Gastroesophageal sphincter (tissue), 4 donors: ENCODE measurements at regions not wholly inside any gene's neighbourhood (a gene's known extent, or its start where the extent isn't known, plus 50 kb on each side); places are given as distances from the start of the nearest gene placed in this dataset.

Source experiments
- ATAC-seq: fragments of 150-250 bp; one replicate; pipeline ENCODE4 v1.9.1; 2016; ENCODE audit warnings: mild to moderate bottlenecking, moderate library complexity
- H3K27ac ChIP-seq, 4 donors: fragments of 200-600 bp; sonication (generic) in 3 of 4; 1 replicate in 3 of 4; 2 replicates in 1 of 4; pipeline ENCODE4 v1.5.1; 2016 to 2019
- H3K27me3 ChIP-seq: fragments of 200-600 bp; sonication (generic); one replicate; pipeline ENCODE4 v1.5.1; 2019
- H3K36me3 ChIP-seq, 2 donors: fragments of 200-600 bp; sonication (generic); one replicate each; pipeline ENCODE4 v1.5.1; 2019; ENCODE audit warnings: control low read depth in 1 of 2
- H3K4me1 ChIP-seq, 3 donors: fragments of 200-600 bp; sonication (generic); 1 replicate in 2 of 3; 2 replicates in 1 of 3; pipeline ENCODE4 v1.5.1; 2016 to 2019; ENCODE audit warnings: control low read depth in 2 of 3
- H3K4me3 ChIP-seq, 2 donors: fragments of 200-600 bp; sonication (generic); one replicate each; pipeline ENCODE4 v1.5.1; 2019; ENCODE audit warnings: mild to moderate bottlenecking in 1 of 2, moderate library complexity in 1 of 2
- H3K9me3 ChIP-seq, 3 donors: fragments of 200-600 bp; sonication (generic); one replicate each; pipeline ENCODE4 v1.5.1; 2017 to 2019; ENCODE audit warnings: control low read depth in 2 of 3
- CTCF ChIP-seq, 4 experiments: fragments of 200-600 bp in 2 of 4; fragments of 450-650 bp in 2 of 4; sonication (generic) in 1 of 4; IDR thresholded peaks; one replicate each; pipeline ENCODE4 v1.5.1; 2017 to 2019; ENCODE audit warnings: antibody characterized with exemption in 4 of 4, mild to moderate bottlenecking in 2 of 4, moderate library complexity in 2 of 4
- EP300 ChIP-seq: sonication (generic); formaldehyde crosslinking; IDR thresholded peaks from one replicate; pipeline ENCODE4 v1.6.1; 2017; ENCODE audit warnings: antibody characterized with exemption, mild to moderate bottlenecking
- POLR2A ChIP-seq, 2 donors: fragments of 450-650 bp; IDR thresholded peaks; one replicate each; pipeline ENCODE4 v1.6.1; 2017; ENCODE audit warnings: antibody characterized with exemption in 2 of 2, mild to moderate bottlenecking in 2 of 2, moderate library complexity in 1 of 2
- POLR2AphosphoS5 ChIP-seq: sonication (generic); formaldehyde crosslinking; IDR thresholded peaks from one replicate; pipeline ENCODE4 v1.6.1; 2017; ENCODE audit warnings: antibody characterized with exemption
- WGBS, 2 donors: methylation state at CpG; one replicate each; pipeline ENCODE4 v1.1.5; 2018; ENCODE audit warnings: low coverage in 1 of 2; 5-methylcytosine and 5-hydroxymethylcytosine counted together

DNA sequence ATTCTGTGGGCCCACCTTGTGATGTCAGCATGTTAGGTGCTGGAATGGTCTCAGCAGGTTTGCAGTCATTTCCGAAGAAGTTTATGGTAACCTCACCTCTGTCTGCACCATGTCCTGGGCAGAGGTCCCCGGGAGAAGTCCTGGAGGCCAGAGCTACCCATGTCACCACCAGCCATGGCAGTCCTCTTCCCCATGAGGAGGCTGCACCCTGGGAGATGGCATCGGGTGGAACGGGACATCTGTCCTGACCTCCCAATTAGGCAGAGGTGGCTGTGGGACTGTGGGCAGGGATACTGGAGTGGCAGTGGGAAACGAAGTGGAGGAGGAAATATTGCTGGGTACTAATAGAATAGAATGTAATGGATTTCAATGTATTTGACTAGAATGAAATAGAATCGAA lies 511.8 kb upstream of the WSB1 start:
- H3K36me3 ChIP-seq = no peaks in the 10 kb centered on the region
- no peaks in the 10 kb centered on the region for H3K4me1 ChIP-seq
- H3K4me3 ChIP-seq = no peak overlapping the region
- WGBS, 2 donors = 47 to 70% methylated on average over 2 of the region's 6 CpGs
- peaks cover 8% of the 10 kb centered on the region for H3K27me3 ChIP-seq
- TF ChIP-seq POLR2A (IDR thresholded peaks at IDR 0.05) = no peak
- TF ChIP-seq CTCF (IDR thresholded peaks at IDR 0.05) = no peak
- no peak overlapping the region for H3K27ac ChIP-seq
- ATAC-seq = no peak
- peaks cover 0 to 55% (median 0%) of the 10 kb centered on the region in 3 donors for H3K9me3 ChIP-seq

GRCh38 chr17:26792486-26792885 lies 501.4 kb upstream of the WSB1 start:
- WGBS, 2 donors = 78 to 84% methylated on average over 12 of the region's 12 CpGs
- Histone ChIP-seq H3K4me1 (no peaks in the 10 kb centered on the region), H3K9me3 (peaks cover 0 to 94% (median 0%) of the 10 kb centered on the region in 3 donors), H3K27ac (no peak overlapping the region), H3K36me3 (no peaks in the 10 kb centered on the region), H3K4me3 (no peak overlapping the region), H3K27me3 (no peaks in the 10 kb centered on the region)
- TF ChIP-seq EP300 (no peak), POLR2AphosphoS5 (no peak), POLR2A (IDR thresholded peaks at IDR 0.05) (no peak), CTCF (IDR thresholded peaks at IDR 0.05) (no peak)
- no peak for ATAC-seq

GRCh38 chr17:26807024-26807423 lies 486.9 kb upstream of the WSB1 start:
- Histone ChIP-seq H3K36me3 (no peaks in the 10 kb centered on the region), H3K4me1 (no peaks in the 10 kb centered on the region), H3K9me3 (peaks cover 0 to 77% (median 0%) of the 10 kb centered on the region in 3 donors), H3K27ac (no peak overlapping the region), H3K27me3 (no peaks in the 10 kb centered on the region), H3K4me3 (no peak overlapping the region)
- 62 to 75% methylated on average over 10 of the region's 10 CpGs for WGBS, 2 donors
- TF ChIP-seq POLR2A (IDR thresholded peaks at IDR 0.05) (no peak), POLR2AphosphoS5 (no peak), CTCF (IDR thresholded peaks at IDR 0.05) (no peak), EP300 (no peak)
- no peak for ATAC-seq

DNA sequence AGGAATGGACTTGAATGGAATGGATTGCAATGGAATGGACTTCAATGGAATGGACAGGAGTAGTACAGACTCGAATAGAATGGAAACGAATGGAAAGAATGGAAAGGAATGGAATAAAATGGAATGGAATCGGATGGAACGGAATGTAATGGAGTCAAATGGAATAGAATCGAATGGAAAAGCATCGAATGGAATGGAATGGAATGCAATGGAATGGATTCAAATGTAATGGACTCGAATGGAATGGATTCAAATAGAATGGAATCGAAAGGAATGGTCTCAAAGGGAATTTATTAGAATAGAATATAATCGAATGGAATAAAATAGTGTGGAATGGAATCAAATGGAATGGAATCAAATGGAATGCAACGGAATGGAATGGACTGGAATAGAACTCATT lies 484.9 kb upstream of the WSB1 start:
- peaks cover 0 to 69% (median 0%) of the 10 kb centered on the region in 3 donors for H3K9me3 ChIP-seq
- H3K4me1 ChIP-seq = no peaks in the 10 kb centered on the region
- TF ChIP-seq POLR2A (IDR thresholded peaks at IDR 0.05) = no peak
- TF ChIP-seq CTCF (IDR thresholded peaks at IDR 0.05) = no peak
- no peak for TF ChIP-seq POLR2AphosphoS5
- no peak for TF ChIP-seq EP300
- 64 to 70% methylated on average over 10 of the region's 10 CpGs for WGBS, 2 donors
- no peaks in the 10 kb centered on the region for H3K36me3 ChIP-seq
- no peak overlapping the region for H3K27ac ChIP-seq
- no peaks in the 10 kb centered on the region for H3K27me3 ChIP-seq
- no peak for ATAC-seq
- H3K4me3 ChIP-seq = no peak overlapping the region

GRCh38 chr17:26818736-26819135 lies 475.2 kb upstream of the WSB1 start:
- H3K9me3 ChIP-seq = peaks cover 0 to 78% (median 0%) of the 10 kb centered on the region in 3 donors
- no peaks in the 10 kb centered on the region for H3K4me1 ChIP-seq
- H3K36me3 ChIP-seq = no peaks in the 10 kb centered on the region
- H3K27me3 ChIP-seq = no peaks in the 10 kb centered on the region
- 70 to 75% methylated on average over 9 of the region's 9 CpGs for WGBS, 2 donors
- TF ChIP-seq POLR2A (IDR thresholded peaks at IDR 0.05) = no peak
- TF ChIP-seq POLR2AphosphoS5 = no peak
- TF ChIP-seq CTCF (IDR thresholded peaks at IDR 0.05) = no peak
- TF ChIP-seq EP300 = no peak
- H3K27ac ChIP-seq = no peak overlapping the region
- H3K4me3 ChIP-seq = no peak overlapping the region
- ATAC-seq = no peak
